H1 (cell line): ENCODE measurements at regions not wholly inside any gene's neighbourhood (a gene's known extent, or its start where the extent isn't known, plus 50 kb on each side); places are given as distances from the start of the nearest gene placed in this dataset.

Source experiments
- CTCF ChIA-PET: fragments of 300-600 bp; sonication (Branson Sonifier 250); formaldehyde crosslinking; loops from one replicate; lab custom pipeline; 2021; ENCODE audit not compliant: partially characterized antibody; lab: Charles Lee
- POLR2A ChIA-PET: fragments of 300-600 bp; sonication (Branson Sonifier 250); formaldehyde crosslinking; loops from one replicate; lab custom pipeline; 2021; ENCODE audit warnings: inconsistent platforms; ENCODE audit not compliant: partially characterized antibody; lab: Charles Lee
- DNase-seq, 2 experiments: peaks; one replicate each; pipeline versions ENCODE4 v3.0.0 to v3.0.0-alpha.2; 2010 to 2022; ENCODE audit warnings: low spot score in 2 of 2, low read depth in 1 of 2, mixed read lengths in 1 of 2
- FAIRE-seq: peaks from 2 replicates; lab custom pipeline; 2011; peaks lifted over from hg19 to GRCh38; lab: Jason Lieb, UNC
- H2AFZ ChIP-seq: 2 replicates; pipeline ENCODE4 v1.8.1; 2012; ENCODE audit warnings: low read length, inconsistent platforms
- H2AK5ac ChIP-seq: 2 replicates; pipeline ENCODE4 v1.6.1; 2013; ENCODE audit warnings: low read depth, low read length
- H2BK120ac ChIP-seq: replicated peaks from 2 replicates; pipeline ENCODE3; 2013; ENCODE audit warnings: low read depth, low read length, inconsistent platforms
- H2BK12ac ChIP-seq: 2 replicates; pipeline ENCODE4 v1.6.1; 2013; ENCODE audit warnings: low read depth, low read length
- H2BK15ac ChIP-seq: 2 replicates; pipeline ENCODE4 v1.6.1; 2013; ENCODE audit warnings: low read length
- H2BK20ac ChIP-seq: 2 replicates; pipeline ENCODE4 v1.6.1; 2013; ENCODE audit warnings: low read length
- H2BK5ac ChIP-seq: 2 replicates; pipeline ENCODE4 v1.6.1; 2013; ENCODE audit warnings: low read depth, low read length
- H3K14ac ChIP-seq: 2 replicates; pipeline ENCODE4 v1.6.1; 2013; ENCODE audit warnings: inconsistent platforms; ENCODE audit not compliant: insufficient read length
- H3K18ac ChIP-seq: 2 replicates; pipeline ENCODE4 v1.6.1; 2013; ENCODE audit warnings: low read length; ENCODE audit errors: extremely low read depth
- H3K23ac ChIP-seq: 2 replicates; pipeline ENCODE4 v1.6.1; 2013; ENCODE audit warnings: inconsistent platforms; ENCODE audit not compliant: insufficient read length
- H3K23me2 ChIP-seq: 2 replicates; pipeline ENCODE4 v1.6.1; 2013; ENCODE audit warnings: low read depth, low read length
- H3K27ac ChIP-seq: 2 replicates; pipeline ENCODE4 v1.6.1; 2011; ENCODE audit warnings: low read depth, low read length, inconsistent platforms
- H3K27me3 ChIP-seq, 4 experiments: replicated peaks in 1 of 4; 1 replicate in 1 of 4; 2 replicates in 3 of 4; pipeline versions ENCODE4 v1.6.1 to v1.8.1; 2011 to 2013; ENCODE audit warnings: low read length in 3 of 4, mild to moderate bottlenecking in 3 of 4, inconsistent platforms in 2 of 4, mixed read lengths in 2 of 4, moderate library complexity in 1 of 4; ENCODE audit not compliant: control insufficient read depth in 3 of 4, insufficient read depth in 3 of 4; ENCODE audit errors: extremely low read depth in 1 of 4
- H3K36me3 ChIP-seq, 4 experiments: 2 replicates each; pipeline versions ENCODE4 v1.6.1 to v1.8.1; 2011 to 2013; ENCODE audit warnings: mild to moderate bottlenecking in 4 of 4, low read length in 3 of 4, moderate library complexity in 2 of 4, control low read depth in 1 of 4, inconsistent platforms in 1 of 4; ENCODE audit not compliant: insufficient read depth in 4 of 4, control insufficient read depth in 2 of 4
- H3K4ac ChIP-seq: replicated peaks from 2 replicates; pipeline ENCODE3; 2013; ENCODE audit warnings: low read length, low read depth, mixed read lengths, inconsistent platforms; ENCODE audit not compliant: insufficient read length
- H3K4me1 ChIP-seq, 4 experiments: replicated peaks in 1 of 4; 1 replicate in 1 of 4; 2 replicates in 3 of 4; pipeline versions ENCODE4 v1.6.1 to v1.8.1; 2011 to 2013; ENCODE audit warnings: low read length in 3 of 4, inconsistent platforms in 2 of 4, mixed read lengths in 1 of 4; ENCODE audit not compliant: insufficient read depth in 4 of 4, control insufficient read depth in 3 of 4
- H3K4me2 ChIP-seq, 2 experiments: 2 replicates each; pipeline versions ENCODE4 v1.6.1 to v1.8.1; 2011 to 2013; ENCODE audit warnings: low read depth in 2 of 2, low read length in 2 of 2, control low read depth in 1 of 2, inconsistent platforms in 1 of 2, mild to moderate bottlenecking in 1 of 2; ENCODE audit not compliant: insufficient read depth in 1 of 2
- H3K4me3 ChIP-seq, 4 experiments: fragments of 200-600, 300-600 bp in 1 of 4; sonication (generic), shearing (Covaris generic), sonication (Bioruptor Twin) in 1 of 4; 2 replicates each; pipeline versions ENCODE4 v1.5.1 to v1.8.1; 2011 to 2016; ENCODE audit warnings: low read length in 4 of 4, low read depth in 3 of 4, control low read depth in 2 of 4, inconsistent platforms in 2 of 4, mild to moderate bottlenecking in 2 of 4, mixed read lengths in 1 of 4, moderate library complexity in 1 of 4; ENCODE audit not compliant: insufficient read depth in 2 of 4; ENCODE audit errors: extremely low read depth in 1 of 4
- H3K56ac ChIP-seq: replicated peaks from 2 replicates; pipeline ENCODE3; 2013; ENCODE audit warnings: low read depth, mild to moderate bottlenecking, mixed read lengths, low read length, inconsistent platforms; ENCODE audit not compliant: insufficient read length
- H3K79me1 ChIP-seq: 2 replicates; pipeline ENCODE4 v1.6.1; 2013; ENCODE audit warnings: low read depth, low read length, control low read depth
- H3K79me2 ChIP-seq, 2 experiments: 2 replicates each; pipeline versions ENCODE4 v1.6.1 to v1.8.1; 2012 to 2013; ENCODE audit warnings: low read length in 2 of 2, mild to moderate bottlenecking in 2 of 2, inconsistent platforms in 1 of 2; ENCODE audit not compliant: insufficient read depth in 2 of 2, control insufficient read depth in 1 of 2
- H3K9ac ChIP-seq, 4 experiments: replicated peaks in 1 of 4; 1 replicate in 1 of 4; 2 replicates in 3 of 4; pipeline versions ENCODE4 v1.6.1 to v1.8.1; 2011 to 2013; ENCODE audit warnings: low read depth in 3 of 4, low read length in 3 of 4, control low read depth in 2 of 4, mild to moderate bottlenecking in 2 of 4, moderate library complexity in 2 of 4, inconsistent platforms in 1 of 4; ENCODE audit errors: extremely low read depth in 1 of 4
- H3K9me3 ChIP-seq, 2 experiments: 2 replicates each; pipeline versions ENCODE4 v1.6.1 to v1.8.1; 2012 to 2013; ENCODE audit warnings: mild to moderate bottlenecking in 2 of 2, moderate library complexity in 2 of 2, control low read depth in 1 of 2, inconsistent platforms in 1 of 2, low read depth in 1 of 2, low read length in 1 of 2, mixed read lengths in 1 of 2; ENCODE audit not compliant: insufficient read depth in 2 of 2
- H4K20me1 ChIP-seq, 2 experiments: replicated peaks in 1 of 2; 2 replicates each; pipeline versions ENCODE3 to v1.8.1; 2011 to 2013; ENCODE audit warnings: inconsistent platforms in 2 of 2, low read length in 2 of 2, mild to moderate bottlenecking in 1 of 2; ENCODE audit not compliant: insufficient read depth in 2 of 2, control insufficient read depth in 1 of 2
- H4K5ac ChIP-seq: 2 replicates; pipeline ENCODE4 v1.6.1; 2013; ENCODE audit warnings: low read length, low read depth, mixed read lengths, inconsistent platforms; ENCODE audit not compliant: insufficient read length
- H4K8ac ChIP-seq: 2 replicates; pipeline ENCODE4 v1.8.0; 2013; ENCODE audit warnings: mild to moderate bottlenecking, moderate library complexity, low read length, inconsistent platforms; ENCODE audit not compliant: insufficient read depth; ENCODE audit errors: extremely low read depth
- H4K91ac ChIP-seq: replicated peaks from 2 replicates; pipeline ENCODE3; 2013; ENCODE audit warnings: low read length, mixed read lengths, inconsistent platforms; ENCODE audit not compliant: insufficient read length
- ATF3 ChIP-seq: IDR thresholded peaks from 2 replicates; pipeline ENCODE4 v1.6.1; 2011; ENCODE audit warnings: low read depth, mild to moderate bottlenecking, low read length; ENCODE audit not compliant: insufficient read depth
- BACH1 ChIP-seq: IDR thresholded peaks from 2 replicates; pipeline ENCODE4 v1.6.1; 2012; ENCODE audit warnings: low read length, improper control_type of control experiment
- CBX8 ChIP-seq: fragments of 300-800, 300-1000 bp; sonication (generic); IDR thresholded peaks from 2 replicates; pipeline ENCODE4 v1.7.1; 2016; ENCODE audit warnings: low read depth, low read length, borderline replicate concordance
- EZH2 ChIP-seq: fragments of 200-600 bp; sonication (generic); IDR thresholded peaks from 2 replicates; pipeline ENCODE4 v1.7.1; 2012; ENCODE audit warnings: low read depth, mild to moderate bottlenecking, moderate library complexity, low read length, inconsistent platforms; ENCODE audit not compliant: severe bottlenecking
- GABPA ChIP-seq: IDR thresholded peaks from 2 replicates; pipeline ENCODE4 v1.6.1; 2011; ENCODE audit warnings: mild to moderate bottlenecking, low read length, moderate library complexity, borderline replicate concordance; ENCODE audit not compliant: insufficient read depth
- MAX ChIP-seq: IDR thresholded peaks from 2 replicates; pipeline ENCODE4 v1.6.1; 2012; ENCODE audit warnings: inconsistent platforms
- POU5F1 ChIP-seq: IDR thresholded peaks from 2 replicates; pipeline ENCODE4 v1.6.1; 2011; ENCODE audit warnings: low read depth, mild to moderate bottlenecking, low read length, moderate library complexity
- RFX5 ChIP-seq: IDR thresholded peaks from 2 replicates; pipeline ENCODE4 v1.6.1; 2011; ENCODE audit warnings: low read depth, low read length, improper control_type of control experiment, borderline replicate concordance
- RXRA ChIP-seq: IDR thresholded peaks from 2 replicates; pipeline ENCODE4 v1.6.1; 2011; ENCODE audit warnings: low read depth, mild to moderate bottlenecking, low read length, moderate library complexity; ENCODE audit not compliant: insufficient read depth
- SUZ12 ChIP-seq: fragments of 200-600 bp; sonication (generic); IDR thresholded peaks from 2 replicates; pipeline ENCODE4 v1.6.1; 2012; ENCODE audit warnings: mild to moderate bottlenecking, inconsistent platforms, low read length, moderate library complexity, mixed read lengths
- TAF7 ChIP-seq: optimal IDR thresholded peaks from 2 replicates; pipeline ENCODE3; 2011; ENCODE audit warnings: low read depth, mild to moderate bottlenecking, inconsistent platforms, low read length, moderate library complexity, borderline replicate concordance
- WGBS, 2 experiments: shearing (Covaris generic) in 1 of 2; methylation state at CpG; one replicate each; pipeline versions ENCODE4 v1.1.6 to v1.1.7; 2013 to 2015; ENCODE audit warnings: low lambda C conversion rate in 2 of 2, mixed read lengths in 2 of 2, inconsistent platforms in 1 of 2, low coverage in 1 of 2, missing lambda C conversion rate in 1 of 2; ENCODE audit not compliant: insufficient replicate concordance in 2 of 2, insufficient coverage in 1 of 2, insufficient read length in 1 of 2; ENCODE audit errors: extremely low coverage in 1 of 2, missing lambda C conversion rate in 1 of 2; 5-methylcytosine and 5-hydroxymethylcytosine counted together

GRCh38 chr10:44435196-44435595, 50.3 kb upstream of the CXCL12 start:
- Histone ChIP-seq H3K56ac (no peak overlapping the region), H3K4ac (no peak overlapping the region)
- no peak for FAIRE-seq

More at GRCh38 chr10:44435196-44435595, 50.3 kb upstream of the CXCL12 start:
- Histone ChIP-seq H3K18ac (no peak overlapping the region), H3K9me3 (peaks cover 4 to 16% of the 10 kb centered on the region in 2 experiments; a peak in 1 of 4 replicates), H3K4me1 (no peaks in the 10 kb centered on the region), H4K5ac (no peak overlapping the region), H3K23ac (no peak overlapping the region), H2BK15ac (no peak overlapping the region), H2BK12ac (no peak overlapping the region), H4K8ac (no peak overlapping the region), H3K79me1 (no peaks in the 10 kb centered on the region), H2BK20ac (no peak overlapping the region), H3K9ac (no peak overlapping the region), H3K27ac (no peak overlapping the region), H2BK120ac (no peak overlapping the region), H3K79me2 (no peaks in the 10 kb centered on the region), H3K27me3 (no peaks in the 10 kb centered on the region), H3K36me3 (no peaks in the 10 kb centered on the region), H4K91ac (no peak overlapping the region), H3K14ac (no peak overlapping the region), H3K23me2 (no peaks in the 10 kb centered on the region), H2AK5ac (no peak overlapping the region), H2AFZ (no peak overlapping the region), H3K4me2 (no peak overlapping the region), H4K20me1 (no peaks in the 10 kb centered on the region), H2BK5ac (no peak overlapping the region), H3K4me3 (no peak overlapping the region)
- 92% methylated on average over 7 of the region's 7 CpGs; no CpG with 5 or more reads in 1 of the 2 experiments for WGBS, 2 experiments
- DNase-seq, result no peak
- POLR2A ChIA-PET, result no interaction called here
- CTCF ChIA-PET, result interaction anchor here (1.9 to 2.8 kb wide), 2 partner anchors 22 to 42 kb away, joined by 4 to 9 read pairs; no protein-coding TSS in a partner anchor
- TF ChIP-seq GABPA, result no peak
- TF ChIP-seq POU5F1, result no peak
- TF ChIP-seq CBX8, result no peak
- TF ChIP-seq RXRA, result no peak
- TF ChIP-seq RFX5, result no peak
- TF ChIP-seq BACH1, result no peak
- no peak for TF ChIP-seq ATF3
- no peak for TF ChIP-seq EZH2
- no peak for TF ChIP-seq MAX
- TF ChIP-seq TAF7, result no peak
- no peak for TF ChIP-seq SUZ12
